ENCODE measurements at regions not wholly inside any gene's neighbourhood (a gene's known extent, or its start where the extent isn't known, plus 50 kb on each side); places are given as distances from the start of the nearest gene placed in this dataset.

GRCh38 chr3:44079916-44080315 lies 161.8 kb upstream of the TOPAZ1 start:
- Histone ChIP-seq H3K27ac (no peak overlapping the region), H3K36me3 (no peaks in the 10 kb centered on the region), H3K27me3 (no peaks in the 10 kb centered on the region), H3K9me3 (no peaks in the 10 kb centered on the region), H3K4me3 (no peak overlapping the region), H3K4me1 (no peaks in the 10 kb centered on the region)
- intact Hi-C loops (cut with DNase I), result no loop called here
- DNase-seq, result no peak
- no peak for ATAC-seq
- no peak for TF ChIP-seq CTCF (IDR thresholded peaks at IDR 0.05)

GRCh38 chr3:44080474-44081072 lies 161.1 kb upstream of the TOPAZ1 start:
- Histone ChIP-seq H3K27me3 (no peaks in the 10 kb centered on the region), H3K4me1 (no peaks in the 10 kb centered on the region), H3K4me3 (no peak overlapping the region), H3K36me3 (no peaks in the 10 kb centered on the region), H3K9me3 (no peaks in the 10 kb centered on the region), H3K27ac (no peak overlapping the region)
- intact Hi-C loops (cut with DNase I), result no loop called here
- no peak for TF ChIP-seq CTCF (IDR thresholded peaks at IDR 0.05)
- ATAC-seq (no peak), DNase-seq (no peak)

GRCh38 chr3:44090036-44090435 lies 151.7 kb upstream of the TOPAZ1 start:
- H3K27ac ChIP-seq, result no peak overlapping the region
- no peak for TF ChIP-seq CTCF (IDR thresholded peaks at IDR 0.05)
- H3K9me3 ChIP-seq, result no peaks in the 10 kb centered on the region
- no peaks in the 10 kb centered on the region for H3K27me3 ChIP-seq
- H3K36me3 ChIP-seq, result no peaks in the 10 kb centered on the region
- no peaks in the 10 kb centered on the region for H3K4me1 ChIP-seq
- intact Hi-C loops (cut with DNase I), result no loop called here
- no peak for ATAC-seq
- no peak overlapping the region for H3K4me3 ChIP-seq
- DNase-seq, result no peak

- no peak for TF ChIP-seq CTCF (IDR thresholded peaks at IDR 0.05)
- no peak overlapping the region for H3K4me3 ChIP-seq
- no peaks in the 10 kb centered on the region for H3K27me3 ChIP-seq
- ATAC-seq (no peak), DNase-seq (no peak)
- intact Hi-C loops (cut with DNase I), result no loop called here
- no peaks in the 10 kb centered on the region for H3K9me3 ChIP-seq
- no peak overlapping the region for H3K27ac ChIP-seq
- no peaks in the 10 kb centered on the region for H3K36me3 ChIP-seq
- H3K4me1 ChIP-seq, result no peaks in the 10 kb centered on the region
Measured at GRCh38 chr3:44092497-44092896, 149.2 kb upstream of the TOPAZ1 start.

- H3K4me3 ChIP-seq, result no peak overlapping the region
- H3K27me3 ChIP-seq, result no peaks in the 10 kb centered on the region
- H3K4me1 ChIP-seq, result no peaks in the 10 kb centered on the region
- H3K27ac ChIP-seq, result no peak overlapping the region
- intact Hi-C loops (cut with DNase I), result no loop called here
- ATAC-seq, result no peak
- TF ChIP-seq CTCF (IDR thresholded peaks at IDR 0.05), result no peak
- H3K9me3 ChIP-seq, result no peaks in the 10 kb centered on the region
- DNase-seq, result peak in 2 of 4 donors; percentile 18 to 30
- no peaks in the 10 kb centered on the region for H3K36me3 ChIP-seq
Measured at GRCh38 chr3:44093531-44093930, 148.2 kb upstream of the TOPAZ1 start.
